DND-41 (cell line): ENCODE measurements at regions not wholly inside any gene's neighbourhood (a gene's known extent, or its start where the extent isn't known, plus 50 kb on each side); places are given as distances from the start of the nearest gene placed in this dataset.

Experiments
- ATAC-seq: fragments of 200-7000 bp; cut with Tn5 transposase; 3 replicates; pipeline ENCODE4 v1.9.1; 2021; ENCODE audit warnings: low read depth; ENCODE audit not compliant: insufficient read depth
- DNase-seq: peaks from one replicate; pipeline ENCODE4 v3.0.0-alpha.2; 2020
- H2AFZ ChIP-seq: 2 replicates; pipeline ENCODE4 v1.6.0; 2012; ENCODE audit warnings: low read depth, low read length
- H3K27ac ChIP-seq: 2 replicates; pipeline ENCODE4 v1.5.1; 2012; ENCODE audit warnings: low read length, inconsistent platforms
- H3K27me3 ChIP-seq: fragments of 200-600 bp; sonication (generic); 2 replicates; pipeline ENCODE4 v1.6.0; 2012; ENCODE audit warnings: low read length, mild to moderate bottlenecking, inconsistent platforms; ENCODE audit not compliant: insufficient read depth, poor library complexity
- H3K36me3 ChIP-seq: 2 replicates; pipeline ENCODE4 v1.5.1; 2012; ENCODE audit warnings: low read length, inconsistent platforms; ENCODE audit not compliant: insufficient read depth
- H3K4me1 ChIP-seq: 2 replicates; pipeline ENCODE4 v1.5.1; 2012; ENCODE audit warnings: mild to moderate bottlenecking, low read length; ENCODE audit not compliant: insufficient read depth
- H3K4me2 ChIP-seq: 2 replicates; pipeline ENCODE4 v1.6.0; 2012; ENCODE audit warnings: mild to moderate bottlenecking, moderate library complexity, low read length, inconsistent platforms; ENCODE audit not compliant: insufficient read depth
- H3K4me3 ChIP-seq, 2 experiments: fragments of 200-600 bp in 1 of 2; shearing (Covaris generic) in 1 of 2; 2 replicates each; pipeline ENCODE4 v1.5.1; 2012 to 2016; ENCODE audit warnings: inconsistent platforms in 2 of 2, low read length in 2 of 2, mild to moderate bottlenecking in 2 of 2, low read depth in 1 of 2, moderate library complexity in 1 of 2
- H3K79me2 ChIP-seq: 2 replicates; pipeline ENCODE4 v1.6.0; 2012; ENCODE audit warnings: low read length, inconsistent platforms; ENCODE audit not compliant: insufficient read depth
- H3K9ac ChIP-seq: 2 replicates; pipeline ENCODE4 v1.6.0; 2012; ENCODE audit warnings: low read depth, mild to moderate bottlenecking, inconsistent platforms, low read length, moderate library complexity
- H3K9me3 ChIP-seq: 2 replicates; pipeline ENCODE4 v1.5.1; 2012; ENCODE audit warnings: low read length, moderate library complexity, mild to moderate bottlenecking, inconsistent platforms; ENCODE audit not compliant: insufficient read depth, severe bottlenecking
- H4K20me1 ChIP-seq: 2 replicates; pipeline ENCODE4 v1.6.0; 2012; ENCODE audit warnings: low read length; ENCODE audit not compliant: insufficient read depth
- EZH2 ChIP-seq: IDR thresholded peaks from 3 replicates; pipeline ENCODE4 v1.6.1; 2012; ENCODE audit warnings: borderline replicate concordance, low read depth, mild to moderate bottlenecking, moderate library complexity, low read length, inconsistent platforms; ENCODE audit not compliant: severe bottlenecking
- TF ChIP-seq, protein P1 (sequence below): IDR thresholded peaks from 2 replicates; pipeline ENCODE4 v1.5.1; 2012; ENCODE audit warnings: borderline replicate concordance, low read length, moderate library complexity, mild to moderate bottlenecking; ENCODE audit not compliant: poor library complexity, severe bottlenecking; ENCODE audit errors: extremely low read depth

- ATAC-seq = no peak
- Histone ChIP-seq H3K4me1 (no peaks in the 10 kb centered on the region), H3K9ac (no peak overlapping the region), H2AFZ (no peak overlapping the region), H3K4me3 (no peak overlapping the region), H4K20me1 (no peaks in the 10 kb centered on the region), H3K27ac (no peak overlapping the region), H3K9me3 (peaks cover 6% of the 10 kb centered on the region), H3K4me2 (no peak overlapping the region), H3K27me3 (no peaks in the 10 kb centered on the region), H3K79me2 (no peaks in the 10 kb centered on the region), H3K36me3 (no peaks in the 10 kb centered on the region)
- DNase-seq = no peak
- TF ChIP-seq, protein P1, sequence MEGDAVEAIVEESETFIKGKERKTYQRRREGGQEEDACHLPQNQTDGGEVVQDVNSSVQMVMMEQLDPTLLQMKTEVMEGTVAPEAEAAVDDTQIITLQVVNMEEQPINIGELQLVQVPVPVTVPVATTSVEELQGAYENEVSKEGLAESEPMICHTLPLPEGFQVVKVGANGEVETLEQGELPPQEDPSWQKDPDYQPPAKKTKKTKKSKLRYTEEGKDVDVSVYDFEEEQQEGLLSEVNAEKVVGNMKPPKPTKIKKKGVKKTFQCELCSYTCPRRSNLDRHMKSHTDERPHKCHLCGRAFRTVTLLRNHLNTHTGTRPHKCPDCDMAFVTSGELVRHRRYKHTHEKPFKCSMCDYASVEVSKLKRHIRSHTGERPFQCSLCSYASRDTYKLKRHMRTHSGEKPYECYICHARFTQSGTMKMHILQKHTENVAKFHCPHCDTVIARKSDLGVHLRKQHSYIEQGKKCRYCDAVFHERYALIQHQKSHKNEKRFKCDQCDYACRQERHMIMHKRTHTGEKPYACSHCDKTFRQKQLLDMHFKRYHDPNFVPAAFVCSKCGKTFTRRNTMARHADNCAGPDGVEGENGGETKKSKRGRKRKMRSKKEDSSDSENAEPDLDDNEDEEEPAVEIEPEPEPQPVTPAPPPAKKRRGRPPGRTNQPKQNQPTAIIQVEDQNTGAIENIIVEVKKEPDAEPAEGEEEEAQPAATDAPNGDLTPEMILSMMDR = no peak
- no peak for TF ChIP-seq EZH2
Measured at GRCh38 chr6:108789475-108789874, 58.7 kb upstream of the ARMC2 start.

DNA sequence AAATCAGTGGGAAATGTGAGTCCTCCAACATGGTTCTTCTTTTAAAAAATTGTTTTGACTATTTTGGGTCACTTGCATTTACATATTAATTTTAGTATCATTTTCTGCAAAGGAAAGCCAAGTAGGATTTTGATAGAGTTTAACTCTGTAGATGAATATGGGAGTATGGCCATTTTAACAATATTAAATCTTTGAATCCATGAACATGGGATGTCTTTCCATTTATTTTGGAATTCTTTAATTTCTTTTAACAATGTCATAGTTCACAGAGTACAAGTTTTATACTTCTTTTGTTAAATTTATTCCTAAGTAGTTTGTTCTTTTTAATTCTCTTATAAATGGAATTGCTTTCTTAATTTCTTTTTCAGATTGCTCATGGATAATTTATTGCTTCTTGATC, 56.5 kb upstream of the ARMC2 start:
- Histone ChIP-seq H3K9me3 (peaks cover 6% of the 10 kb centered on the region), H3K27me3 (no peaks in the 10 kb centered on the region), H2AFZ (no peak overlapping the region), H3K27ac (no peak overlapping the region), H3K4me2 (no peak overlapping the region), H3K9ac (no peak overlapping the region), H3K4me3 (no peak overlapping the region), H3K36me3 (no peaks in the 10 kb centered on the region), H3K79me2 (no peaks in the 10 kb centered on the region), H4K20me1 (no peaks in the 10 kb centered on the region), H3K4me1 (no peaks in the 10 kb centered on the region)
- no peak for DNase-seq
- ATAC-seq = no peak
- TF ChIP-seq EZH2 = no peak

DNA sequence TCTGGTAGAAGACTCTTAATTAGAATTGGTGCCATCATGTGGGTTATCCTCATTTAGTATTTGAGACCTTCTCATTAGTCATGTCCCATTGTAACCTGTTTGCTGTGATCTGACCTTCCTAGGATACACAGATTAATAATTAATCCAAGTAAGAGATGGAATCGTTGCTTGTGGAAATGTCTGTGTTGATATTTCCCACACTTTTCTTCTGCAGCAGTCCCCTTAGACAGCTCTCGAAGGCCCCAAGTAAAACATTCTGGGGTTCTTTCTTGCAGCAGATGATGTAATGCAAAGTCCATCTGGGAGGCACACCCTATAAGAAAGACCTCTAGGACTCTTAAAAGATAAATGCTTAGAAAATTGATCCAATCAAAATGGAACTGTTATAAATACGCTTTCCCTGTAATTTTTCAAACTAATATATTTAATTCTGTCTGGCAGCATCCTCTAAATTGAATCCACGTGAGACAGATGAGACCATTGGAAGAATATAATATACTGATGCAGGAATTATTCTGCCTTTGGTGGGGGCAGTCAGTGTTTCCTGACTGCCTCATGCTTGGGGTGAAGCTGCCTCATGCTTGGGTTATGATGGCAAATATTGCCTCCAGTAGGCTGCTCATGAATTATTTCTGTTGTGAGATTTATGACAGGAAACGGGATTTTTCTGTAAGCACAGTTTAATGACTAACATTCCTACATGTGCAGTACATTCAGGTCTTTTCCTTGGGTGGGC, 54.5 kb upstream of the ARMC2 start:
- Histone ChIP-seq H4K20me1 (no peaks in the 10 kb centered on the region), H3K9me3 (no peaks in the 10 kb centered on the region), H3K9ac (no peak overlapping the region), H3K36me3 (no peaks in the 10 kb centered on the region), H3K4me2 (no peak overlapping the region), H3K4me3 (no peak overlapping the region), H3K27me3 (no peaks in the 10 kb centered on the region), H2AFZ (no peak overlapping the region), H3K4me1 (peaks cover 20% of the 10 kb centered on the region), H3K27ac (no peak overlapping the region), H3K79me2 (no peaks in the 10 kb centered on the region)
- TF ChIP-seq, protein P1 = no peak
- no peak for TF ChIP-seq EZH2
- no peak for ATAC-seq
- no peak for DNase-seq

- peaks cover 34% of the 10 kb centered on the region for H3K4me1 ChIP-seq
- H3K27me3 ChIP-seq = no peaks in the 10 kb centered on the region
Measured at GRCh38 chr6:108795122-108795521, 53.1 kb upstream of the ARMC2 start.

More at GRCh38 chr6:108795122-108795521, 53.1 kb upstream of the ARMC2 start:
- Histone ChIP-seq H3K27ac (no peak overlapping the region), H3K4me3 (no peak overlapping the region), H3K9me3 (no peaks in the 10 kb centered on the region), H2AFZ (no peak overlapping the region), H3K36me3 (no peaks in the 10 kb centered on the region), H3K79me2 (no peaks in the 10 kb centered on the region), H3K4me2 (no peak overlapping the region), H3K9ac (no peak overlapping the region), H4K20me1 (no peaks in the 10 kb centered on the region)
- ATAC-seq (no peak), DNase-seq (no peak)
- TF ChIP-seq, protein P1 = no peak
- TF ChIP-seq EZH2 = no peak
